Gastroesophageal sphincter (tissue), 4 donors: ENCODE measurements at regions not wholly inside any gene's neighbourhood (a gene's known extent, or its start where the extent isn't known, plus 50 kb on each side); places are given as distances from the start of the nearest gene placed in this dataset.

Experiments used
- ATAC-seq: fragments of 150-250 bp; one replicate; pipeline ENCODE4 v1.9.1; 2016; ENCODE audit warnings: mild to moderate bottlenecking, moderate library complexity
- H3K27ac ChIP-seq, 4 donors: fragments of 200-600 bp; sonication (generic) in 3 of 4; 1 replicate in 3 of 4; 2 replicates in 1 of 4; pipeline ENCODE4 v1.5.1; 2016 to 2019
- H3K27me3 ChIP-seq: fragments of 200-600 bp; sonication (generic); one replicate; pipeline ENCODE4 v1.5.1; 2019
- H3K36me3 ChIP-seq, 2 donors: fragments of 200-600 bp; sonication (generic); one replicate each; pipeline ENCODE4 v1.5.1; 2019; ENCODE audit warnings: control low read depth in 1 of 2
- H3K4me1 ChIP-seq, 3 donors: fragments of 200-600 bp; sonication (generic); 1 replicate in 2 of 3; 2 replicates in 1 of 3; pipeline ENCODE4 v1.5.1; 2016 to 2019; ENCODE audit warnings: control low read depth in 2 of 3
- H3K4me3 ChIP-seq, 2 donors: fragments of 200-600 bp; sonication (generic); one replicate each; pipeline ENCODE4 v1.5.1; 2019; ENCODE audit warnings: mild to moderate bottlenecking in 1 of 2, moderate library complexity in 1 of 2
- H3K9me3 ChIP-seq, 3 donors: fragments of 200-600 bp; sonication (generic); one replicate each; pipeline ENCODE4 v1.5.1; 2017 to 2019; ENCODE audit warnings: control low read depth in 2 of 3
- EP300 ChIP-seq: sonication (generic); formaldehyde crosslinking; IDR thresholded peaks from one replicate; pipeline ENCODE4 v1.6.1; 2017; ENCODE audit warnings: antibody characterized with exemption, mild to moderate bottlenecking
- POLR2A ChIP-seq, 2 donors: fragments of 450-650 bp; IDR thresholded peaks; one replicate each; pipeline ENCODE4 v1.6.1; 2017; ENCODE audit warnings: antibody characterized with exemption in 2 of 2, mild to moderate bottlenecking in 2 of 2, moderate library complexity in 1 of 2
- POLR2AphosphoS5 ChIP-seq: sonication (generic); formaldehyde crosslinking; IDR thresholded peaks from one replicate; pipeline ENCODE4 v1.6.1; 2017; ENCODE audit warnings: antibody characterized with exemption
- whole genome bisulfite sequencing, 2 donors: methylation state at CpG; one replicate each; pipeline ENCODE4 v1.1.5; 2018; ENCODE audit warnings: low coverage in 1 of 2; 5-methylcytosine and 5-hydroxymethylcytosine counted together
- TF ChIP-seq, protein P1 (sequence below), 4 experiments: fragments of 200-600 bp in 2 of 4; fragments of 450-650 bp in 2 of 4; sonication (generic) in 1 of 4; IDR thresholded peaks; one replicate each; pipeline ENCODE4 v1.5.1; 2017 to 2019; ENCODE audit warnings: antibody characterized with exemption in 4 of 4, mild to moderate bottlenecking in 2 of 4, moderate library complexity in 2 of 4

DNA sequence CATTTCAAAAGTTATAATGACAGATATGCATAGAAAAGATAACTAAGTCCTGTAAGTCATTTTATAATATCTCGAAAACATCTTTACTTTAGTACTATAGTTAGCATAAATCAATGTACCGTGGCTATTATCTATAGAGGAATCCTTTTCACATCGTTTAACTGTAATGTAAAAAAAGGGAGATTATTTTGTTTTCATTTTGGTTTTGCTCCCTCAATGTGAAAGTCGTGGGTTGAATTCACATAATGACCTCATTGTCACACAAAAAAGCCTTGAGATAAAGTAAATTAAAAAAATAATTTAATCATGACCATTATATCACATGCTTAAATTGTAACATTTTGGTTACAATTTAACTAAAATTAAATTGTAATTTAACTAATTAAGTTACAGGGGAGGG is 560.5 kb upstream of the POT1 start:
- WGBS, 2 donors, result 59 to 71% methylated on average over 4 of the region's 4 CpGs
- H3K27me3 ChIP-seq, result no peaks in the 10 kb centered on the region
- no peaks in the 10 kb centered on the region for H3K9me3 ChIP-seq
- H3K27ac ChIP-seq, result no peak overlapping the region
- TF ChIP-seq EP300, result no peak
- TF ChIP-seq POLR2A (IDR thresholded peaks at IDR 0.05), result no peak
- TF ChIP-seq, protein P1, sequence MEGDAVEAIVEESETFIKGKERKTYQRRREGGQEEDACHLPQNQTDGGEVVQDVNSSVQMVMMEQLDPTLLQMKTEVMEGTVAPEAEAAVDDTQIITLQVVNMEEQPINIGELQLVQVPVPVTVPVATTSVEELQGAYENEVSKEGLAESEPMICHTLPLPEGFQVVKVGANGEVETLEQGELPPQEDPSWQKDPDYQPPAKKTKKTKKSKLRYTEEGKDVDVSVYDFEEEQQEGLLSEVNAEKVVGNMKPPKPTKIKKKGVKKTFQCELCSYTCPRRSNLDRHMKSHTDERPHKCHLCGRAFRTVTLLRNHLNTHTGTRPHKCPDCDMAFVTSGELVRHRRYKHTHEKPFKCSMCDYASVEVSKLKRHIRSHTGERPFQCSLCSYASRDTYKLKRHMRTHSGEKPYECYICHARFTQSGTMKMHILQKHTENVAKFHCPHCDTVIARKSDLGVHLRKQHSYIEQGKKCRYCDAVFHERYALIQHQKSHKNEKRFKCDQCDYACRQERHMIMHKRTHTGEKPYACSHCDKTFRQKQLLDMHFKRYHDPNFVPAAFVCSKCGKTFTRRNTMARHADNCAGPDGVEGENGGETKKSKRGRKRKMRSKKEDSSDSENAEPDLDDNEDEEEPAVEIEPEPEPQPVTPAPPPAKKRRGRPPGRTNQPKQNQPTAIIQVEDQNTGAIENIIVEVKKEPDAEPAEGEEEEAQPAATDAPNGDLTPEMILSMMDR (IDR thresholded peaks at IDR 0.05), result no peak
- TF ChIP-seq POLR2AphosphoS5, result no peak
- H3K36me3 ChIP-seq, result no peaks in the 10 kb centered on the region
- ATAC-seq, result no peak
- H3K4me3 ChIP-seq, result no peak overlapping the region
- H3K4me1 ChIP-seq, result no peaks in the 10 kb centered on the region

DNA sequence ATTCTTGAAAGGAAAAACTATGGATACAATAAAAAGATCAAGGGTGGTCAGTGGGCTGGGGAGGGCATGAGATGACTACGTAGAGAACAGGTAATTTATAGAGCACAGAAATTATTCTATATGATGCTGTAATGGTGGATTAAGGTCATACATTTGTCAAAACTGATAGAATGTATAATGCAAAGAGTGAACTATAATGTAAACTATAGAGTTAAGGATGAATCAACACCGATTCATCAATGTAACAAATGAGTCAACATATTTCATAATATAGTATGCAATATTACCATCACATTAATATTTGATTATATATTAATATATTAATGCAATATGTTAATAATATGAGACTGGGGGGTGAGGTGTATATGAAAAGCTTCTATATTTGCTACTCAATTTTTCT is 555.6 kb upstream of the POT1 start:
- no peak for TF ChIP-seq POLR2A (IDR thresholded peaks at IDR 0.05)
- WGBS, 2 donors, result 49 to 55% methylated on average over 2 of the region's 2 CpGs
- no peaks in the 10 kb centered on the region for H3K36me3 ChIP-seq
- H3K27ac ChIP-seq, result no peak overlapping the region
- no peak overlapping the region for H3K4me3 ChIP-seq
- no peaks in the 10 kb centered on the region for H3K4me1 ChIP-seq
- no peaks in the 10 kb centered on the region for H3K27me3 ChIP-seq
- ATAC-seq, result no peak
- no peaks in the 10 kb centered on the region for H3K9me3 ChIP-seq

DNA sequence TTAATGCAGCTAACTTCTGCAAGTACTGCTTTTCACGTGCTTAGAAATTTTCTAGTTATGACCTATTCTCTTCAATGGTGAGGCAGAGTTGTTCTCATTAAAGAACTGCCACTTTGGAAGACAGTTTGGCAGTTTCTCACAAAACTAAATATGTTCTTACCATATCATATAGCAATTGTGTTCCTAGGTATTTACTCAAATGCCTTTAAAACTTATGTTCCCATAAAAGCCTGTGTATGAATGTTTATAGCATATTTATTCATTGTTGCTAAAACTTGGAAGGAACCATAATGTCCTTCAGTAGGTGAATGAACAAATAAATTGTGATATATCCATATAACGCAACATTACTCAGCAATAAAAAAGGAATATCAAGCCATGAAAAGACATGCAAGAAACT is 555.1 kb upstream of the POT1 start:
- no peaks in the 10 kb centered on the region for H3K36me3 ChIP-seq
- H3K27ac ChIP-seq, result no peak overlapping the region
- WGBS, 2 donors, result 76 to 81% methylated on average over 2 of the region's 2 CpGs
- no peak for ATAC-seq
- H3K27me3 ChIP-seq, result no peaks in the 10 kb centered on the region
- H3K9me3 ChIP-seq, result no peaks in the 10 kb centered on the region
- TF ChIP-seq, protein P1 (IDR thresholded peaks at IDR 0.05), result no peak
- TF ChIP-seq POLR2A (IDR thresholded peaks at IDR 0.05) (no peak), POLR2AphosphoS5 (no peak), EP300 (no peak)
- H3K4me3 ChIP-seq, result no peak overlapping the region
- H3K4me1 ChIP-seq, result no peaks in the 10 kb centered on the region

DNA sequence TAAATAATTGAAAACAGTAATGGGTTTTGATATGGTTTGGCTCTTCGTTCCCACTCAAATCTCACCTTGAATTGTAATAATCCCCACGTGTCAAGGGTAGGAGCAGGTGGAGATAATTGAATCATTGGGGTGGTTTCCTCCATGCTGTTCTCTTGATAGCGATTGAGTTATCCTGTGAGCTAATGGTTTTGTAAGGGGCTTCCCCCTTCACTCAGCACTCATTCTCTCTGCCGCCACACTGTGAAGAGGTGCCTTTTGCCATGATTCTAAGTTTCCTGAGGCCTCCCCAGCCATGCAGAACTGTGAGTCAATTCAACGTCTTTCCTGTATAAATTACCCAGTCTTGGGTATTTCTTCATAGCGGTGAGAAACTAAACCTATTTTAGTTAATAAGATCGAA is 551.7 kb upstream of the POT1 start:
- no peaks in the 10 kb centered on the region for H3K9me3 ChIP-seq
- H3K4me1 ChIP-seq, result no peaks in the 10 kb centered on the region
- no peak overlapping the region for H3K4me3 ChIP-seq
- H3K27ac ChIP-seq, result no peak overlapping the region
- 82 to 85% methylated on average over 6 to 7 of the region's 7 CpGs for WGBS, 2 donors
- ATAC-seq, result no peak
- H3K27me3 ChIP-seq, result no peaks in the 10 kb centered on the region
- TF ChIP-seq, protein P1 (IDR thresholded peaks at IDR 0.05), result no peak
- TF ChIP-seq POLR2A (IDR thresholded peaks at IDR 0.05) (no peak), POLR2AphosphoS5 (no peak), EP300 (no peak)
- H3K36me3 ChIP-seq, result no peaks in the 10 kb centered on the region

DNA sequence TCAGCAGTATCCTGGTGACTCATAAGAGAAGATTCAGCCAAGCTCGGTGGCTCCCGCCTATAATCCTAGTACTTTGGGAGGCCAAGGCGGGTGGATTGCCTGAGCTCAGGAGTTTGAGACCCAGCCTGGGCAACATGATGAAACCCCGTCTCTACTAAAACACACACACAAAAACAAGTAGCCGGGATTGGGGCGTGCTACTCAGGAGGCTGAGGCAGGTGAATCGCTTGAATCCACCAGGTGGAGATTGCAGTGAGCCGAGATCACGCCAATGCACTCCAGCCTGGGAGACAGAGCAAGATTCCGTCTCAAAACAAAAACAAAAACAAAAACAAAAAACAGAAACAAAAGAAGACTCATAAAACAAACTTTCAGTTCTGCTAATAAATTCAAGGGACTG is 551.1 kb upstream of the POT1 start:
- H3K27me3 ChIP-seq, result no peaks in the 10 kb centered on the region
- no peak overlapping the region for H3K27ac ChIP-seq
- H3K9me3 ChIP-seq, result no peaks in the 10 kb centered on the region
- ATAC-seq, result no peak
- TF ChIP-seq POLR2A (IDR thresholded peaks at IDR 0.05), result no peak
- no peak for TF ChIP-seq EP300
- no peak for TF ChIP-seq POLR2AphosphoS5
- TF ChIP-seq, protein P1 (IDR thresholded peaks at IDR 0.05), result no peak
- no peaks in the 10 kb centered on the region for H3K36me3 ChIP-seq
- 81 to 88% methylated on average over 4 to 9 of the region's 10 CpGs for WGBS, 2 donors
- no peaks in the 10 kb centered on the region for H3K4me1 ChIP-seq
- H3K4me3 ChIP-seq, result no peak overlapping the region

DNA sequence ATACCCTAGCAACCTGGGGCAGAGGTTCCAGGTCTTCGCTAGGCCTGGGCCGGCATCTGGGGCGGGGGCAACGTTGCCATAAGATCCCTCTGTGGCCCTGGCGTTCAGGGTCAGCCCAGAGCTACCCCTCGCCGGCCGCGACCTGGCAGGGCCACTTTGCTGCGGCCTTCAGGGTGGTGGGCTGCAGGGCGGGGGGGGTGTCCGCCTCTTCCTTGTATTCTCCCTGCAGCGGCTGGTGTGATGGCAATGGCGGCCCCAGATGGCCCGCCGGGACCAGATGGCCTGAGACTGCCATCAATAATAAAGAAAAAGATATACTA is 539.2 kb upstream of the POT1 start:
- 85% methylated on average over 5 of the region's 16 CpGs; no CpG with 5 or more reads in 1 of the 2 donors for WGBS, 2 donors
- H3K36me3 ChIP-seq, result no peaks in the 10 kb centered on the region
- no peak for ATAC-seq
- H3K9me3 ChIP-seq, result no peaks in the 10 kb centered on the region
- TF ChIP-seq POLR2A (IDR thresholded peaks at IDR 0.05), result no peak
- TF ChIP-seq, protein P1 (IDR thresholded peaks at IDR 0.05), result no peak
- no peak for TF ChIP-seq EP300
- H3K27me3 ChIP-seq, result no peaks in the 10 kb centered on the region
- H3K4me1 ChIP-seq, result no peaks in the 10 kb centered on the region
- no peak overlapping the region for H3K27ac ChIP-seq
- H3K4me3 ChIP-seq, result no peak overlapping the region
